HepG2 (cell line): ENCODE measurements at regions not wholly inside any gene's neighbourhood (a gene's known extent, or its start where the extent isn't known, plus 50 kb on each side); places are given as distances from the start of the nearest gene placed in this dataset.

Source experiments
- ATAC-seq: fragments of 200-7000 bp; cut with Tn5 transposase; 3 replicates; pipeline ENCODE4 v1.9.1; 2020; ENCODE audit warnings: mild to moderate bottlenecking, moderate library complexity
- BruUV-seq: library from RNA; stranded (reverse); fragments of 400-500 nt; replicated peaks from 2 replicates; lab custom pipeline; 2021; lab: Mats Ljungman, UMichigan
- CTCF ChIA-PET: fragments of 300-600 bp; formaldehyde crosslinking; extraction: SDS; loops from one replicate; lab custom pipeline; 2021; ENCODE audit warnings: low total read pairs, inconsistent platforms, low intra/inter-chr PET ratio; lab: Yijun Ruan, JAX
- POLR2A ChIA-PET: fragments of 350-600 bp; sonication (Branson Sonifier 250); formaldehyde crosslinking; loops from one replicate; lab custom pipeline; 2020; ENCODE audit warnings: antibody characterized with exemption, inconsistent platforms; lab: Yijun Ruan, JAX
- DNase-seq: peaks from one replicate; pipeline ENCODE4 v3.0.0-alpha.2; 2015; ENCODE audit warnings: low spot score
- FAIRE-seq: peaks from 3 replicates; lab custom pipeline; 2011; peaks lifted over from hg19 to GRCh38; lab: Jason Lieb, UNC
- H2AFZ ChIP-seq: one replicate; pipeline ENCODE4 v1.6.1; 2011; ENCODE audit warnings: low read length, inconsistent platforms
- H3K27ac ChIP-seq: fragments of 300-600 bp; 3 replicates; pipeline ENCODE4 v1.8.0; 2011; ENCODE audit warnings: mixed run types, mild to moderate bottlenecking, mixed read lengths, low read length, inconsistent platforms; ENCODE audit not compliant: insufficient read depth; ENCODE audit errors: extremely low read length
- H3K27me3 ChIP-seq, 2 experiments: fragments of 200-600 bp in 1 of 2; 2 replicates in 1 of 2; 3 replicates in 1 of 2; pipeline versions ENCODE4 v1.6.0 to v1.8.0; 2011; ENCODE audit warnings: low read length in 2 of 2, mild to moderate bottlenecking in 2 of 2, moderate library complexity in 2 of 2, inconsistent platforms in 1 of 2; ENCODE audit not compliant: insufficient read depth in 2 of 2, control insufficient read depth in 1 of 2
- H3K36me3 ChIP-seq, 2 experiments: fragments of 200-600 bp in 1 of 2; replicated peaks in 1 of 2; 2 replicates in 1 of 2; 3 replicates in 1 of 2; pipeline versions ENCODE4 v1.5.1 to v1.8.0; 2011; ENCODE audit warnings: low read length in 2 of 2, inconsistent platforms in 1 of 2; ENCODE audit not compliant: insufficient read depth in 2 of 2, control insufficient read depth in 1 of 2
- H3K4me1 ChIP-seq: 2 replicates; pipeline ENCODE4 v1.5.1; 2012; ENCODE audit warnings: low read length, inconsistent platforms; ENCODE audit not compliant: insufficient read depth
- H3K4me2 ChIP-seq: 2 replicates; pipeline ENCODE4 v1.6.0; 2011; ENCODE audit warnings: low read depth, low read length, inconsistent platforms
- H3K4me3 ChIP-seq, 3 experiments: fragments of 200-600 bp in 1 of 3; sonication (generic), shearing (Covaris generic) in 1 of 3; replicated peaks in 1 of 3; 2 replicates each; pipeline ENCODE4 v1.5.1; 2011 to 2016; ENCODE audit warnings: low read length in 3 of 3, inconsistent platforms in 2 of 3, low read depth in 2 of 3, mild to moderate bottlenecking in 2 of 3, control low read depth in 1 of 3, mixed read lengths in 1 of 3; ENCODE audit not compliant: insufficient read depth in 1 of 3
- H3K79me2 ChIP-seq: one replicate; pipeline ENCODE4 v1.6.1; 2011; ENCODE audit warnings: low read length, inconsistent platforms; ENCODE audit not compliant: insufficient read depth
- H3K9ac ChIP-seq: 2 replicates; pipeline ENCODE4 v1.6.0; 2011; ENCODE audit warnings: mild to moderate bottlenecking, low read depth, low read length, inconsistent platforms; ENCODE audit not compliant: insufficient read depth
- H3K9me3 ChIP-seq: 2 replicates; pipeline ENCODE4 v1.5.1; 2012; ENCODE audit warnings: mild to moderate bottlenecking, low read length
- H4K20me1 ChIP-seq: 2 replicates; pipeline ENCODE4 v1.6.0; 2011; ENCODE audit warnings: inconsistent platforms, mild to moderate bottlenecking, low read length, moderate library complexity; ENCODE audit not compliant: insufficient read depth
- ARNT2 ChIP-seq: sonication (generic); formaldehyde crosslinking; IDR thresholded peaks from 2 replicates; pipeline ENCODE4 v1.8.0; 2022; ENCODE audit warnings: mild to moderate bottlenecking, low read depth, missing genetic modification reagents, moderate library complexity
- BHLHE40 ChIP-seq: IDR thresholded peaks from 2 replicates; pipeline ENCODE4 v1.6.1; 2011; ENCODE audit warnings: low read length, improper control_type of control experiment
- MEIS2 ChIP-seq: sonication (generic); formaldehyde crosslinking; IDR thresholded peaks from 2 replicates; pipeline ENCODE4 v1.9.0; 2021; ENCODE audit warnings: mild to moderate bottlenecking, missing genetic modification reagents
- SALL2 ChIP-seq: sonication (generic); formaldehyde crosslinking; IDR thresholded peaks from 2 replicates; pipeline ENCODE4 v1.8.1; 2023; ENCODE audit warnings: mild to moderate bottlenecking, missing genetic modification reagents, inconsistent platforms
- ZBTB46 ChIP-seq: sonication (generic); formaldehyde crosslinking; IDR thresholded peaks from 2 replicates; pipeline ENCODE4 v1.4.0; 2020; ENCODE audit warnings: mild to moderate bottlenecking, missing genetic modification reagents, borderline replicate concordance
- ZNF770 ChIP-seq: sonication (generic); formaldehyde crosslinking; IDR thresholded peaks from 2 replicates; pipeline ENCODE4 v1.5.0; 2020; ENCODE audit warnings: mild to moderate bottlenecking, missing genetic modification reagents
- WGBS: methylation state at CpG from one replicate; pipeline ENCODE4 v1.1.6; 2017; ENCODE audit warnings: low lambda C conversion rate; 5-methylcytosine and 5-hydroxymethylcytosine counted together
- in situ Hi-C: cut with HindIII; loops from 2 replicates; pipeline ENCODE4 v1.10.0; 2017; ENCODE audit warnings: low pct_unique_long_range_greater_than_20kb; ENCODE audit not compliant: extremely low pct_ligation_motif_present
- intact Hi-C: fragments of 100-400 bp; cut with micrococcal nuclease; formaldehyde crosslinking; loops from one replicate; pipeline ENCODE4 v1.10.0; 2022; ENCODE audit not compliant: unreplicated experiment

GRCh38 chrX:124231451-124231759 is 101.1 kb upstream of the TEX13D start (continued):
- TF ChIP-seq ZNF770 (CRISPR knock-in tag): no peak
- TF ChIP-seq BHLHE40: no peak
- no peak for TF ChIP-seq SALL2
- TF ChIP-seq ZBTB46: no peak

GRCh38 chrX:124232523-124233201 is 99.8 kb upstream of the TEX13D start:
- in situ Hi-C loops: no loop called here
- Histone ChIP-seq H3K27me3 (no peaks in the 10 kb centered on the region), H3K36me3 (no peaks in the 10 kb centered on the region), H3K79me2 (no peaks in the 10 kb centered on the region), H3K27ac (no peak overlapping the region), H2AFZ (no peak overlapping the region), H3K9ac (no peak overlapping the region), H4K20me1 (no peaks in the 10 kb centered on the region), H3K4me3 (no peak overlapping the region), H3K4me1 (peaks cover 8% of the 10 kb centered on the region), H3K9me3 (no peaks in the 10 kb centered on the region), H3K4me2 (no peak overlapping the region)
- no TSS peak for BruUV-seq
- TF ChIP-seq MEIS2 (CRISPR knock-in tag) (no peak), ARNT2 (CRISPR knock-in tag) (no peak)
- CTCF ChIA-PET: no interaction called here
- WGBS: 83% methylated on average over 2 of the region's 3 CpGs
- ATAC-seq (no peak), DNase-seq (no peak), FAIRE-seq (no peak)
- intact Hi-C loops: no loop called here
- POLR2A ChIA-PET: no interaction called here
